ENCODE measurements at regions not wholly inside any gene's neighbourhood (a gene's known extent, or its start where the extent isn't known, plus 50 kb on each side); places are given as distances from the start of the nearest gene placed in this dataset.

DNA sequence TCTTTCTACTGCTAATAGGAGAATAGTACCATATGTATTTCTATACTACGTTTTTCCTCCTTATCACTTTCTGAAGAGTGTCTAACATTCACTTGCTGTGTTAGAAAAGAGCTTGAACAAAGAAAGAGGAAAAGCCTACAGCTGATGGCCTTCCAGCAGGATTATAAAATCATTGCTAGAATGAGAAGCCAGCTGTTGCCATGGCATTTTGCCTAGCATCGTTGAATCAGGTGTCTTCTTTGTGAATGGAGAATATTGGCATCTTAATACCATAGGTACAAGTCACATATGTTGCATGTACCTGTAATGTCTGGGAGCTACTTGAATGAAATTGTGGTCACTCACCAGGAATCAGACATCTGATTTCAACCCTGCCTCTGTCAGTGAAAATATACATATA, 1174.9 kb downstream of the PCDH17 start:
- intact Hi-C loops (cut with DNase I): no loop called here
- H3K36me3 ChIP-seq: no peaks in the 10 kb centered on the region
- H3K4me3 ChIP-seq: no peak overlapping the region
- H3K27ac ChIP-seq: no peak overlapping the region
- TF ChIP-seq, protein P1, sequence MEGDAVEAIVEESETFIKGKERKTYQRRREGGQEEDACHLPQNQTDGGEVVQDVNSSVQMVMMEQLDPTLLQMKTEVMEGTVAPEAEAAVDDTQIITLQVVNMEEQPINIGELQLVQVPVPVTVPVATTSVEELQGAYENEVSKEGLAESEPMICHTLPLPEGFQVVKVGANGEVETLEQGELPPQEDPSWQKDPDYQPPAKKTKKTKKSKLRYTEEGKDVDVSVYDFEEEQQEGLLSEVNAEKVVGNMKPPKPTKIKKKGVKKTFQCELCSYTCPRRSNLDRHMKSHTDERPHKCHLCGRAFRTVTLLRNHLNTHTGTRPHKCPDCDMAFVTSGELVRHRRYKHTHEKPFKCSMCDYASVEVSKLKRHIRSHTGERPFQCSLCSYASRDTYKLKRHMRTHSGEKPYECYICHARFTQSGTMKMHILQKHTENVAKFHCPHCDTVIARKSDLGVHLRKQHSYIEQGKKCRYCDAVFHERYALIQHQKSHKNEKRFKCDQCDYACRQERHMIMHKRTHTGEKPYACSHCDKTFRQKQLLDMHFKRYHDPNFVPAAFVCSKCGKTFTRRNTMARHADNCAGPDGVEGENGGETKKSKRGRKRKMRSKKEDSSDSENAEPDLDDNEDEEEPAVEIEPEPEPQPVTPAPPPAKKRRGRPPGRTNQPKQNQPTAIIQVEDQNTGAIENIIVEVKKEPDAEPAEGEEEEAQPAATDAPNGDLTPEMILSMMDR (IDR thresholded peaks at IDR 0.05): no peak
- no peak for TF ChIP-seq POLR2A (IDR thresholded peaks at IDR 0.05)
- H3K9me3 ChIP-seq: peaks cover 0 to 8% (median 0%) of the 10 kb centered on the region in 12 donors
- H3K4me1 ChIP-seq: no peaks in the 10 kb centered on the region
- DNase-seq: no peak
- no peak for ATAC-seq
- H3K27me3 ChIP-seq: no peaks in the 10 kb centered on the region
- 47 to 60% (median 50%) methylated on average over 2 of the region's 2 CpGs for WGBS, 4 donors

DNA sequence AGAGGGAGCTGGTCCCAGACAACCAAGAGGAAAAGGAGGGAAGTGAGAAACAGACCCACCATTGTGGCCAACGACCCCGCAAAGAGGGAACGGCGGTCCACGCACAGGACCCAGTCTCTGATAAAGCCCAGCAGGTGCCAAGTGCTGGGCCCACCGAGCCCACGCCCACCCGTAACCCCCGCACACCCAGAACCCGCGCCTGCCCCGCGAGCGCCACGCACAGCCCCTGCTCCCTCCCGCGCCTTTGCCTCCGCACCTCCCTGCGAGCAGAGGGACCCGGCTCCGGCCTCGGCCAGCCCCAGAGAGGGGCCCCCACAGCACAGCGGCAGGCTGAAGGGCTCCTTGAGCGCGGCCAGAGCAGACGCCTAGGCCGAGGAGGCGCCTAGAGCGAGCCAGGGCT, 1192.2 kb downstream of the PCDH17 start:
- DNase-seq (no peak), ATAC-seq (no peak)
- Histone ChIP-seq H3K36me3 (no peaks in the 10 kb centered on the region), H3K27ac (no peak overlapping the region), H3K4me3 (no peak overlapping the region), H3K4me1 (no peaks in the 10 kb centered on the region), H3K9me3 (peaks cover 0 to 3% (median 0%) of the 10 kb centered on the region in 12 donors), H3K27me3 (no peaks in the 10 kb centered on the region)
- intact Hi-C loops (cut with DNase I): loop anchor here in 1 of 10 donors (2.0 kb wide), 1 partner anchor 77 kb away; no protein-coding TSS in a partner anchor
- TF ChIP-seq, protein P1 (IDR thresholded peaks at IDR 0.05): no peak
- no peak for TF ChIP-seq POLR2A (IDR thresholded peaks at IDR 0.05)
- WGBS, 4 donors: 92 to 96% (median 94%) methylated on average over 29 of the region's 29 CpGs

DNA sequence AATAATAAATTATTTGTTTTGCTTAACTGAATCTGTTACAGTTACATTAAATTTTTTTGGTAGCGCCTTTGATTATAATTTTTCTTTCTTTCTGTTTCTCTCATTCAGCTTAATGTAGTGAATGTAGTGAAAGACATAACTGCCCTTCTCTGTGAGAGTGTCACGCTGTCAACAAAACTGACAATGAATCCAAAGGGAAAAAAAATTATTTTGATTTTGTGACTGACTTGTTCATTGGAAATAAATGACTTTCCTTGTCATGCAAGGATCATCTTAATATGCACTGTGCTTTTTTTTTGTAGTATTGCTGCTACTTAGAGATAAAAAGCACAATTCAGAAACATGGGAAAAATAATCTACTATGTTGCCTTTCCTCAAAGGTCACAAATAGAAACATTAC, 1196.4 kb downstream of the PCDH17 start:
- Histone ChIP-seq H3K4me1 (no peaks in the 10 kb centered on the region), H3K4me3 (no peak overlapping the region), H3K27ac (no peak overlapping the region), H3K9me3 (peaks cover 0 to 3% (median 0%) of the 10 kb centered on the region in 12 donors), H3K36me3 (no peaks in the 10 kb centered on the region), H3K27me3 (no peaks in the 10 kb centered on the region)
- WGBS, 4 donors: 95 to 97% (median 95%) methylated on average over 2 of the region's 2 CpGs
- no peak for DNase-seq
- intact Hi-C loops (cut with DNase I): no loop called here
- no peak for TF ChIP-seq POLR2A (IDR thresholded peaks at IDR 0.05)
- TF ChIP-seq, protein P1 (IDR thresholded peaks at IDR 0.05): no peak
- ATAC-seq: no peak

DNA sequence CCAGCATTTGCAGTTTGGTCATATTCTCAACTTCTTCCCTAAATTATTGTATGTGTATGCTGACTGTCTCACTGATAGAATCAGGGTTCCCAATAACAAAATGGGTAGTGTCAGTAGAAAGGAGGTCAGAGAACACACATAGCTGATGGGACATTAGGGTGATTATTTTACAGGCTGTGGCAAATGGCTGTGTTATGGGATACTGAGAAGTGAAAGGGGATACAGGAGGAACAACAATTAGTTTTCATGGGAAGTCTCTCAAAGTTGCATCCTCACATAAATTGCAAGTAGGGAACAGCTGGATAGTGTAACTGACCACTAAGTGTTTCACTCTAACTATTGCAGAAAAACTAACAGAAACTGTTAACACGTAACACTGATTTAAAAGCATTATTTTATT, 1199.3 kb downstream of the PCDH17 start:
- Histone ChIP-seq H3K27me3 (no peaks in the 10 kb centered on the region), H3K9me3 (peaks cover 0 to 2% (median 0%) of the 10 kb centered on the region in 12 donors), H3K4me1 (no peaks in the 10 kb centered on the region), H3K4me3 (no peak overlapping the region), H3K27ac (no peak overlapping the region), H3K36me3 (no peaks in the 10 kb centered on the region)
- DNase-seq (no peak), ATAC-seq (no peak)
- intact Hi-C loops (cut with DNase I): no loop called here
- 36 to 91% (median 44%) methylated on average over 1 of the region's 1 CpG for WGBS, 4 donors
- TF ChIP-seq, protein P1 (IDR thresholded peaks at IDR 0.05): no peak
- no peak for TF ChIP-seq POLR2A (IDR thresholded peaks at IDR 0.05)

Data from heart left ventricle (tissue), 16 donors.